HG03469 (cell line): ENCODE measurements at regions not wholly inside any gene's neighbourhood (a gene's known extent, or its start where the extent isn't known, plus 50 kb on each side); places are given as distances from the start of the nearest gene placed in this dataset.

ENCODE experiments used
- ATAC-seq: cut with Tn5 transposase; IDR thresholded peaks from one replicate; pipeline ENCODE4 v1.9.1; 2021; ENCODE audit warnings: mild to moderate bottlenecking, moderate library complexity, moderate number of reproducible peaks; ENCODE audit not compliant: unreplicated experiment

DNA sequence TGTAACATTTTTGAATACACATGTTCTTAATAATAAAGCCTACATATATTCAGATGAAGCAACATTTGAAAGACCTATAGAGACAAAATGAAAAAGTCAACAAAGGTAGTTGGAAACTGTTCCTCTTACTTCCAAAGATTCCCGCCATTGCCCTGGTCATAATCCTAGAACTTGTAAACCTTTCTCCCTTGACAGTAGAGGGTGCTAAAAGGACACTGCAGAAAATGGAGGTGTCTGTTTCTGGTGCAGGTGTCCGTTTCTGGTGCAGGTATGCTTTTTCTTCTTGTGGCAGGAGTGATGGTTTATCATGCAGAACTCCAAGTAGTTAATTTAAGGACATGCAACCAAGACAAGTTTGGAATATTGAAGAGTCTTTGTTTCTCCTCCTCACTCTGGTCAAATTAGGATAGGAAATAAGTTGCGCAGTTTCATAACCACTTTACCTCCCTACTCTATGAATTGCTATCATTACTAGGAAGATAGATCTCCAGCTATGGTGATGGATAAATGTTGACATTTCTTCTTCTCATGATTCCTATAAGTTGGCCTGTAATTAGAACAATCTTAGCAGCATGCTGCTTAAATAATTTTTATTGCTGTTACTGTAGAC lies 56.0 kb upstream of the FAM174A start:
- peak; percentile 56 for ATAC-seq

DNA sequence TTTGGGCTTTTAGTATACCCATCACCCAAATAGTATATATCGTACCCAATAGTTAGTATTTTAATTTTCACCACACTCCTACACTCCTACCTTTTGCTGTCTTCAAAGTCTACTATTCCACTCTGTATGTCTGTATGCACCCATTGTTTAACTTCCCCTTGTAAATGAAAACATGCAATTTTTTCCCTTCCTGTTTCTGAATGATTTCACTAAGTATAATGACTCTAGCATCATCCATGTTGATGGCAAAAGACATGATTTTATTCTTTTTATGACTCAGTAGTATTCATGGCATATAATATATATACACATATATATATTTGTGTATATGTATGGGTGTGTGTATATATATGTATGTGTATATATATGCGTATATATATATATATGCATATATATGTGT lies 63.1 kb upstream of the FAM174A start:
- ATAC-seq, result no peak

DNA sequence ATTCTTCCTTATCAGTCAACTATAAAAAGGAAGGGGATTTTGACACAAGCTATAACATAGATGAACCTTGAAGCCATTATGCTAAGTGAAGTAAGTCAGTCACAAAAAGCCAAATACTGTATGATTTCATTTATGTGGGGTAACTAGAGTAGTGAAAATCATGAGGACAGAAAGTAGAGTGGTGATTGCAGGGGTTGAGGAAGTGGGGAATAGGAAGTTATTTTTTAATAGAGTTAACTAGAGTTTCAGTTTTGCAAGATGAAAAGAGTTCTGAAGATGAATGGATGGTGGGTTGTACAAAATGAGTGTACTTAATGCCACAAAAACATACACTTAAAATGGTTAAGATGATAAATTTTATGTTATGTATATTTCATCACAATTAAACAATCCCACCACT lies 65.4 kb upstream of the FAM174A start:
- peak; percentile 81 for ATAC-seq

DNA sequence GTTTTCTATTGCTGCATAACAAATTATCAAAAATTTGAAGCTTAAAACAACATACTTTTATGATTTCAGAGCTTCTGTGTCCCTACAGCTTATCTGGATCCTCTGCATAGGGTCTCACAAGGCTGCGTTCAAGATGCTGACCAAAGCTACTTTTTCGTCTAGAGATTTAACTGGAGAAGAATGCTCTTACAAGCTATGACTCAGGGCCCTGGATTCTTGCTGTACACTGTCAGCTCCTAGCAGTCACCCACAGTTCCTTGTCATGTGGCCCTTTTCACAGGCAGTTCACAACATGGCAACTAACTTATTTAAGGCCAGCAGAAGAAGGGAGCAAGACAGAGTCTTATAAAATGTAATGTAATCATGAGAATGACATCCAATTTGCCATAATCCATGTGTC lies 70.8 kb upstream of the FAM174A start:
- ATAC-seq, result no peak

DNA sequence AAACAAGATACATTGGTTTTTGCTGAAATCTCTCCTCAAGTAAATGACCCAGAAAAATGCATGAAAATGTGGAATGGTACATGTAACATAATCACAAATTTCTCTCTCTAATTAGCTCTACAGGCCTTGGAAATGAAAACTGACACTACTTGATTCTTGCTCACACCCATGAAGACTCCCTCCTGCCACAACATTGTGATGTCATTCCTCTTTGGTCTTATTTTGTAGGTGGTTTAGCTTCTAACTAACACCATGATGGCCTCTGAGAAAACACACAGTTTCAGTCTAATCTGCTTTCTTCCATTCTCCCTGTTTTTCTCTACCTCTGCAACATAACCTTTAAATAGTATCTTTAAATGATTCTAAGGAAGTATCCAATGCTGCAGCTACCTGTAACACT lies 78.6 kb upstream of the FAM174A start:
- ATAC-seq, result no peak

DNA sequence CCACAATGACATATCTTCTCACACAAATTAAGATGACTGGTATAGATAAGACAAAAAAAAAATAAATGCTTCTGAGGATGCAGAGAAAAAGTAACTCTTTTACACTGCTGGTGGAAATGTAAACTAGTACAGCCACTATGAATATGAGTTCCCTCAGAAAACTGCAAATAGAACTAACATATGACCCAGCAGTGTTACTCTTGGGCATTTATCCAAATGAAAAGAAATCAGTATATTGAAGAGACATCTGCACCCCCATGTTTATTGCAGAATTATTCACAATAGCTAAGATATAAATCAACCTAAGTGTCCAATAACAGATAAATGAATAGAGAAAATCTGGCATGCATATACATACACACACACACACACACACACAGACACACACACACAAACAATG lies 83.0 kb upstream of the FAM174A start:
- no peak for ATAC-seq

DNA sequence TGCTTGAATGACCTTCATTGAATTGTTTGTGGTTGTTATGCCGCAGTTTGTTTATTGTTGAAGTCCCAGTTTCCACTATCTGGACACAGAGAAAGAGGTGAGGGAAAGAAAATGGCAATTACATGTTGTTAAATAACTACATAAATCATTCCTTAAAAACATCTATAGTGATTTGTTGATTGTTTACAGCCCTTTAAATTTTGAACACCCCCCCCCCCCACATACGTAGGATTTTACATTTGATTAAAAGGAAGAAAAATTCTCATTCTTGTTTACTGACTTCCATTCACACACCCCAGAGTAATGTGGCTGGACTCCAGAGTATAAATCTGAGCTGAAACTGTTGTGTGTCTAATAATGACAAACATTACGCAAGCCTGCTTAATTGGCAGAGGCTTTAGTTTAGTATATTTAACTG lies 87.1 kb upstream of the FAM174A start:
- no peak for ATAC-seq

DNA sequence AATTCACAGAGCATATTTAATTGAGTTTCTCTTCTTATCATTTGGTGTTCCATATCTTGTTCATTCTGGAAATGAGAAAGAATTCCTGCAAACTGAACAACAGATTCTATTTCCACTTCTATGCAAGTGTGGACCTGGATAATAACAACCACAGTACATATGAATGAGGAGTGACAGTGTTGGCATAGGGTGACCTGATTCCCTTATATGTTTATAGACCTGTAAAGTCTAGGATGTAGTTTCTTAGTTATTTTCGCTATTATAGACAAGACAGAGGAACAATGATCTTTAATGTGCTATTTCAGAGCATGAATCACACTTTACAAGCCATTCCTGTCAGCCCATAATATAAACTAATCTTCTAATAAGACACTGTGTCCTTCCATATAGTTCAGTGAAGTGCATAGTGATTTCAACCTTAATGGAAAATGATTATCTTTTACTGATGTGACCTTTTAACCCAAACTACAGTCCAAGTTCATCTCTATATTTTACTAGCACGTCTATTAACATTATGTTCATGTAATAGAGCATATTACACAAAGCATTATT lies 88.2 kb upstream of the FAM174A start:
- no peak for ATAC-seq

DNA sequence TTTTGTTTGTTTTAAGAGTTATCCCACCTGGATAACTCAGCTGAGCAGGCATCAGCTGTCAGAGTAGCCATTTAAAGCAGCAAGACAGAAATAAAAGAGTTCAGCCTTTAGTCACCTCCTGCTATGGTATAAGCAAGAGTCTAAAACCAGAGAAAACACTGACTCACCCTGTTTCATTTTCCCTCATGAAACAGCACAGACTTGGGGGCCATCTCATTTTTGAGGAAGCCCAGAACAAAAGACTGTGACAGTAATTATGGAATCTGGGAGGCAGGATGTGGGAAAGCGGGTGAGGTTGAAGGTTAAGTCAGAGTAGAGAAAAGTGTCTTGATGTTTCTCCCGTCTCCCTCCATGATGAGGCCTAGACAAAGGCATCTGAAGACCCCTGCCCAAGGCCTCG lies 90.2 kb upstream of the FAM174A start:
- no peak for ATAC-seq

DNA sequence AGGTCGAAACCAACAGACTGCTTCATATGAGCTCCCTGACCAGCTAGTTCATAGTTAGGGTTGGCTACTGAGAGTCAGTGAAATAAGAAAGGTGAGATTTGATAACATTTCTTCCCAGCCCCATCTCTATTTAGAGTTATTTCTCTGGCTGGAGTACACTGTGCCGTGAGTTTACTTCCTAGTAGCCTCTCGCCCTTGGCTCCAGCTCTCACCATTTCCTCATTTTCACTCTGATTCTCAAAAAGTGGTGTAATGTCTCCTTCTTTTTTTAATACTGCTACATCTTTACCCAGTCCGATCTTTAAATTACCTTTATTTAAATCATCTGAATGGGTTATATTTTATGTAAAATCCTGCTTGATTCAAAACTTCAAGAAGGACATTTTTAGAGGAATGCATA lies 100.4 kb upstream of the FAM174A start:
- ATAC-seq, result no peak

DNA sequence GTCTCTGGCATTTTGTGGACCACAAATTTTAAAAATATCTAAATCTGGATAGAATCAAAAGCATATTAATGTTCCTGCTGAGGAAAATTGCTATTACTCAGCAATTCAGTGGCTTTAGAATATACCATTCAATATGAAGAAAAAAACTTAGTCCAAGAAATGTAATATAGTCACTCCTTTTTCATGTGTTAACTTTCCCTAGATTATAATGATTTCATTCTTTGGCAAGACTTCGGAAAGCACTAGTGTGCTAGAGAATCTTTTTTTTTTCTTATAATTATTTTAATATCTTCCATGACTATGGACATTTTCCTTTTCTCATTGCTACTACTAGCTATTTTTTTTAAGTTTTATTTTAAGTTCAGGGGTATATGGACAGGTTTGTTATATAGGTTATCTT lies 102.4 kb upstream of the FAM174A start:
- no peak for ATAC-seq

DNA sequence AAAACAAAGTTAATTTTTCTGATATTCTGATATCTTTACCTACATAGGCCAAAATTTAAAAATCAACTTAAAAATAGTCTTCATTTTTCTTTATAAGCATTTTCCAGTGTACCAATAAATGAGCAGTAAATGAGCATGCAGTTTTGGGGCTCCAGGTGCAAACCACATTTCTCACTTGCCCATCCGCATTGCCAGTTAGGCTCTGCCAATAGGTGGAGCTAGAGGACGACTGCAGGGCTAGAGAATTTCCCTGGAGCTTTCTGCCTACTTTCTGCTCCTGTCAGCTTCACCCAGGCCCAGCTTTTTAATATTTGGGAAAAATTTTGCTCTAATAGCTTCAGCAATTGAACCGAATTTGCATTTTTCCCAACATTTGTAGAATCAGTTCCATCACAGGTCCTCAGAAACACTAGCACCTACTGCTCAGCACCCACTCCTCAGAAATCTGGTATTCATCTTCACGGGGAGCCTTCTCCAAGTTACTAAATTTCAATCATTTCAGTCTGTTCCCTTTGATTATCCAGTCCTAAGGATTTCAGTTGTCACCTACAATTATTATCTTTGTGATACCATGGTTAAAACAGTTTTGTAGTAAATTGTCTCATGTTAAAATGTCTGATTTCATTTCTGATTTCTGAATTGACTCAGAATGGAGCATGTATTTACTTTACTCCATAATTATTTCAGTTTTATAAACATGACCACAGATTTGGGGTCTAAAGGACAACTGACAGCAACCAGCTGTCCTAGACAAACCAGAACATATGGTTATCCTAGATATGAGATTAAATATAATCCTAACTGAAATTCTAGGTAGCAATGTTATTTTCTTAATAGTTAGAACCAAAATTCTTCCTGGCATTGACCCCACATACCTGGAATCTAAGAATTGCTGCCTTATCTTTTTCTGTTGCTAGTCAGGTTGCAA lies 104.6 kb upstream of the FAM174A start:
- peak; percentile 56 for ATAC-seq

DNA sequence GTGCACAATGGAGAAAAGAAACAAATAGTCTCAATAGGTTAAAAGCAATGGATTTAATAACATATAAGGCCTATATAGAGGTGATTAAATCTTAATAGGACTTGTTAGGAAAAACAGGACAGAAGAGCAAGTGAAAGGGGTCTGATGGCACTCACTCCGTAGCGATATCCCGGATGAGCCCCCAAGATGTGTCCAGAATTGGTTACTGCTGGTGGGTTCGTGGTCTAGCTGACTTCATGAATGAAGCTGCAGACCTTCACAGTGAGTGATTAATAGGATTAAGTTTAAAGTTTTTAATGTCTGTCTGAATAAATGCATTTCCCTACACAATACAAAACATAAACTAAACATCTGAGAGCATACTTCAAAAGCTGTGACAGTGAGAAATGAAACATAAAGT lies 110.4 kb upstream of the FAM174A start:
- ATAC-seq, result no peak

DNA sequence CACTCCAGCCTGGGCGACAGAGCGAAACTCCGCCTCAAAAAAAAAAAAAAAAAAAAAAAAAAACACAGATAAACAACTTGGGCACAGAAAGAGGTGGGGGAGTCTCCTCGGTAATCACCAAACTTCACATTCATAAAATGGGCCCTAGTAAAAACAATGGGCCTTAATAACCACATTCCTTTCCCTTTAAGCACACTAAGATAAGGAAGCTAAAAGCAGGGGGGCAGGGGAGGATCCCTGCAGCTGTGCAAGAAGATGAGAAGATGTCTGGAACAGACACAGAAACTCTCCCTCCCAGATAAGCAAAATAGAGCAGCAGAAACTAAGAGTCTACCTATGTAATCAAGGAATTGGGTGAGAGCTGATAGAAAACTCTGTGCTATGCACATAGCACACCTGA lies 111.2 kb upstream of the FAM174A start:
- no peak for ATAC-seq

DNA sequence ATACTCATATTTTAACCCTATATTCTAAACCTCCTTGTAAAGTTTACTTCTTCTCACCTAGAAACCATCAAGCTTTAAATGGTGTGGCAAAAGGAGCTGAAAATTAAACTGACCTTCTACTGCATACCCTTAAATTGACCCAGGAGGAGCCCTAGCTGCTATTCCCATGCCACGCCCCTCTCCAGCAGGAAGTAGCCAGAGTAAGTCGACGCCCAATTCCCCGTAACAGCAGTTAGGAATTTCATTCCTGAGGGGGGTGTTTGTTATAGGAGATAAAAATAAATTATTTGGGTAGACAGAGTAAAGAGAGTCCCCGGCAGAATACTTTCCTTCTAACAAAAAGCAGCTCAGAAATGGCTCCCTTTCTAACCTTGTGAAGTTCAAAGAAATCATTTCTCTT lies 111.8 kb upstream of the FAM174A start:
- ATAC-seq, result no peak

DNA sequence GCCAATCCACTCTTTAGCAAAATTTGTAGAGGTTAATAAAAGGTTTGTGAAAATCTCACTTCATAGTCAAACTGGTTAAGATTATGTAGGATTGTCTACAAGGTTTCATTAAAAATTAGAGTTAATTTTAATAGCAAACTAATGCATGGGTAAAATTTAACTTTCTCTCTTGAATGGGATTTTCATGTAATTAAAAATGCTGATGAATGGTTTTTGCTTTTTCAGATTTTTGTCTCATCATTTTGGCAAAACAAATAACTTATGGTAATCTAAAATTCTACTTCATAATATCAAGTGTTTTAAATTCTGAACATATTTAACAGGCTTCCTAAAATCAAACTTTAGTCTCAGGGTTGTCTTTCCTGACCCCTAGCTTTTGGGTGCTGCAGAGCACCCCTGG lies 113.8 kb upstream of the FAM174A start:
- no peak for ATAC-seq

DNA sequence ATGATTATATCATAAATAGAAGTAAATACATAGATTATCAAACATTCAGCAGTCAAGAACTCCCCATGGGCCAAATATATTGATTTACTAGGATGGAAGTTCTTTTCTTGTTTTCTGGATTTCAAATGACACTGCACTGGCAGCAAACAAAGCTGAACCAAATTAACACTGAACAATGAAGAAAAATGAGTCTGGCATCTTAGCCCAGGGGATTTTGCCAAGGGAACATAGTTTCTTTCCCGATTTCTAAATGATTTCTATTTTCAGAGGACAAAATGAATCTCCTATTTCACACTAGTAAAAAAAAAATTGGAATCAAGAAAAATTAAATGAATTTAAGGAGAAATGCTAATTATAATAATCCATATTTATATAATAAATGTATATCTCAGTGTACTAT lies 116.9 kb upstream of the FAM174A start:
- no peak for ATAC-seq

DNA sequence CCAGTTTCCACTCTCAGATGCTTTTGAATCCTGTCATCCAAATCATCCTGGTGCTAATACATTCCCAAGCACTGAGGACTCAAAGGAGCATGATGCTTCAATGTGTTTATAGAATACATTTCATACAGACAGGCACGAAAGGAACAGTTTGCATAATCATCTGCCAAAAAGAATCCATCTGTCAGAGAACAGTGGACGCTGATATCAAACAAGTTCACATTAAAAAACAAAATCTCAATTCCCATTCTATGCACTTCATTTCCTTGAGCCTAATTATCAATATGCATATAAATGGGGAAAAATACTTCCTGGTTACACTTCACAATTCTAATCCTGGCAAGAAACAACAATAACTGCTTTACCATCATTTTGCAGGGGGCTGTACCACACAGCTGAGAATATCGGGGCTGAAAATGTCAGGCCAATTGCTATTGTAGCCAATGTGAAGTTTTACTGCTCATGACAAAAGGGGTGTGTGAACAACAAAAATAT lies 125.5 kb upstream of the FAM174A start:
- no peak for ATAC-seq

DNA sequence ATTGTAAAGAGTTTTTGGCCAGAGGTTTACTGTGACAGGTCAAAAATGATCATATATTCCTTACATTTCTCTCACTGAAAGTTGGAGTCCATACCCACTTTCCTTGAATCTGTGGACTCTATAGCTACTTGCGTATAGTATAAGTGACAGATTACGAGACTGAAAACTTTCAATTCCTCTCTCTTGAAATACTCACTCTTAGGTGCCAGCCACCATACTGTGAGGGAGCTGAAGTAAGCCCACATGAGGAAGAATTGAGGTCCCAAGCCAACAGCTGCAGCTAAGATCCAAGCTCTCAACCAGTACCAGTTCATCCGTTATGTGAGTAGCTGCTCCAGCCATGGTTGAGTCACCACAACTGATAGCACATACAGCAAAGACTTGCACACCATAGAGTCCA lies 128.1 kb upstream of the FAM174A start:
- no peak for ATAC-seq

DNA sequence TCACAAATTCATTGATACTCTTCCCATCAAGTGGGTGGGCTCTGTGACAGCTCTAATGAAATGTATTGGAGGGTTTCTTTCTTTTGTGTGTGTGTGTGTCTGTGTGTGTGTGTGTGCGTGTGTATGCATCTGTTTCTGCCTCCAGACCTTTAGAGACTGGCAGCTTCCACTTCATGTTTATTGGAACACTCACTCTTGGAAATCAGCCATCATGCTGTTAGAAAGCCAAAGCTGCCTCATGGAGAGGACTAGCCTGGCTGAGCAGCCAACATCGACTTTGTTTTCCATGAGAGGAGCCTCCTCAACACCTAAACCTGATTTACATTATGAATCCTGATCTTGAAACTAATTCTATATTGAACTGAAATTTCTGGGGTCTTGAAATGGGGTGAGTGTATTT lies 128.5 kb upstream of the FAM174A start:
- no peak for ATAC-seq

DNA sequence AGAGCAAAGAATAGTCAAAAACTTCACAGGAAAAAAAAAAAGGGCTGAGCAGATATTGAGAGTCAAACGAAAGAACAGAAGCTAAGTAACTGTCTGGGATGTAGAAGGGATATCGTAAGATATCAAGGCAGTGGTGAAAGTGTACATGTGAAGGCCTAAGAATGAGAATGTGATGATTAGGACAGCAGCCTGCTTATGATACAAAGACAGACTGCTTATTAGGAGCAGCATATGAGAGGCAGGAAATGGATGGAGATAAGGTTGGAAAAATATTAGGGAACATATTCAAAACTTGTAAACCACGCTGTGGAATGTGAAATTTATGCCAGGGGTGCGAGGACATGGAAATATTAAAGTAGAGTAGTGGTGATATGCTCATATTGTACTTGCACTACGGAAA lies 133.1 kb upstream of the FAM174A start:
- ATAC-seq, result no peak

DNA sequence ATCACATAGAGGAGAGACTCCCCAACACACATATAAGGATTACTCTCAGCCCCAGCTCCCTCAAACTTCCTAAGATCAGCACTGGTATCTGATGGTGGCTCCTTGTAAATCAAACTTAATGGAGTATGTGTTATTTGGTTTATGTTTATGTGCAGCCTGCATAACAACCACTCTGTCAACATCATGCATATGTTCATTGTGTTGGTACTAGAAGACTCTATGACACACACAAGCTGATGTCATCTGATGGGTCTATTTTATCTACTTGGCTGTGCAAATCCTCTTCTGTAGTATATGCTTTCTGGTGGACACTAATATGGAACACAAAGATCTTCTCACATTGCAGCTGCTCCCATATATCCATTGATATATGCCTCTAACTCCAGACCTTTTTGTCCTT lies 134.0 kb upstream of the FAM174A start:
- ATAC-seq, result no peak
